UCSD-AML1 (cell line): ENCODE measurements at regions not wholly inside any gene's neighbourhood (a gene's known extent, or its start where the extent isn't known, plus 50 kb on each side); places are given as distances from the start of the nearest gene placed in this dataset.

ENCODE experiments used
- DNase-seq: peaks from one replicate; lab custom pipeline; 2025; ENCODE audit not compliant: unreplicated experiment; lab: John Stamatoyannopoulos, UW

- DNase-seq, result no peak
Measured at GRCh38 chr2:138962686-138963085, 182.5 kb upstream of the NXPH2 start.

- no peak for DNase-seq
Measured at GRCh38 chr2:138960191-138960590, 180.0 kb upstream of the NXPH2 start.

DNA sequence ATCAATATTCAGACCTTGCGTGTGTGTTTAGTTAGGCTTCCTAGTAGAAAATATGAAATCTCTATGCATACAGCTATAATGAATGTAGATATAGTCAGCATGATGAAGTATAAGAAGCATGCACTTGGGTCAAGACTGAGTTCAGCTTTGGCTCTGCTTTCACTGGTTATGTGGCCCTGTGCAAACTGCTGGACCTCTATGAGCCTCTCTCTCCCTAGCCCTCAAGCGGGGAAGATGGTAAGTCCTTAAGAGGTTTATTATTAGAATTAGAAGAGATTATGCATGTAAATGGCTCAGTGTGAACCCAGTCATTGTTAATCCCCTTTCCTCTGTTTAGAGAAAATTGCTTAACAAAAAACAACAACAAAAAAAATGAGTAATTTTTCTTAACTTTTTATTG lies 178.8 kb upstream of the NXPH2 start:
- no peak for DNase-seq

- DNase-seq, result no peak
Measured at GRCh38 chr2:138956116-138956515, 175.9 kb upstream of the NXPH2 start.

- DNase-seq, result no peak
Measured at GRCh38 chr2:138950486-138950885, 170.3 kb upstream of the NXPH2 start.

DNA sequence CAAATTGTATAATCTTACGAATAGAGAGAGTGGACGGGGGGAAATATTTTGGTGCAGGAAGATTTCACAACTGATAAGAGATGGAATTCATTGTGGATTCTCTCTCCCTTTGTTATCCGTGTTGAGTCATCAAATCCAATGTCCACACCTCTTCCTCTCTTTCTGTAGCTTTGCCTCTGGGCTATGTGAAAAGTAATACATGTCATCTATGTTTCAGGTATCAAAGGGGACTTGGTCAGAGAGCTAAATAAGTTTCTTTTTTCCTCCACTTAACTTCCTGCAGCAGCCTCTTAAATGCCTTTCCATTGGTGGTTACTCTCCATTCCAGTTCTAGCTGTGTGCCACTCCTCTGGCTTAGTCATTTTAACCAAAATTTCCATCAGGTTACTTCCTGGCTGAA lies 169.3 kb upstream of the NXPH2 start:
- no peak for DNase-seq

GRCh38 chr2:138948070-138948539 lies 167.9 kb upstream of the NXPH2 start:
- no peak for DNase-seq

DNA sequence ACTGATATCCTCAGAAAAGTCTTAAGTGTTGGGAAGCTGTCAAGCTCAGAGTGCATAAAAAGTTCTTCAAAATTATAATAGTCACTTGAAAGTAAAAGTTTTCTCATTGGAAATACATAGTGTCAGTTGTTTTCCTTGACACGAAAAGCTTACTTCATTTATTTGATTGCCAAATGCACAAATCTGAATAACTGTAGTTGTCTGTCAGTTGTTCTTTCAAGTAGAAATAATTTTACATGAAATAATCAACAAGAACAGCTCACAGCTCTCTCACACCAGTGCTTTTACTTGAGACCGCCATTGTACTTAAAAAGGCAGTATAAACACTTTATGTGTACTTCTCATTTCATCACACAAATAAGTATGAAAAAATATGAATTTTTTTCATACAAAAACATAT lies 163.3 kb upstream of the NXPH2 start:
- no peak for DNase-seq

DNA sequence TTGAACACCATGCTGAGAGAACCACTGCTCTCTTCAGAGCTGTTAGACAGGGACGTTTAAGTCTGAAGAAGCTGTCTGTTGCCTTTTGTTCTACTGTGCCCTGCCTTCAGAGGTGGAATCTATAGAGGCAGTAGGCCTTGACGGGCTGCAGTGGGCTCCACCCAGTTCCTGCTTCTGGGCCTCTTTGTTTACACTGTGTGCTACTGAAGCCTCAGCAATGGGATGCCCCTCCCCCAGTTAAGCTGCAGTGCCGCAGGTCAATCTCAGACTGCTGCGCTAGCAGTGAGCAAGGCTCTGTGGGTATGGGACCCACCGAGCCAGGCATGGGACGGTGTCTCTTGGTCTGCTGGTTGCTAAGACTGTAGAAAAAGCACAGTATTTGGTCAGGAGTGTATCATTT lies 162.3 kb upstream of the NXPH2 start:
- no peak for DNase-seq

DNA sequence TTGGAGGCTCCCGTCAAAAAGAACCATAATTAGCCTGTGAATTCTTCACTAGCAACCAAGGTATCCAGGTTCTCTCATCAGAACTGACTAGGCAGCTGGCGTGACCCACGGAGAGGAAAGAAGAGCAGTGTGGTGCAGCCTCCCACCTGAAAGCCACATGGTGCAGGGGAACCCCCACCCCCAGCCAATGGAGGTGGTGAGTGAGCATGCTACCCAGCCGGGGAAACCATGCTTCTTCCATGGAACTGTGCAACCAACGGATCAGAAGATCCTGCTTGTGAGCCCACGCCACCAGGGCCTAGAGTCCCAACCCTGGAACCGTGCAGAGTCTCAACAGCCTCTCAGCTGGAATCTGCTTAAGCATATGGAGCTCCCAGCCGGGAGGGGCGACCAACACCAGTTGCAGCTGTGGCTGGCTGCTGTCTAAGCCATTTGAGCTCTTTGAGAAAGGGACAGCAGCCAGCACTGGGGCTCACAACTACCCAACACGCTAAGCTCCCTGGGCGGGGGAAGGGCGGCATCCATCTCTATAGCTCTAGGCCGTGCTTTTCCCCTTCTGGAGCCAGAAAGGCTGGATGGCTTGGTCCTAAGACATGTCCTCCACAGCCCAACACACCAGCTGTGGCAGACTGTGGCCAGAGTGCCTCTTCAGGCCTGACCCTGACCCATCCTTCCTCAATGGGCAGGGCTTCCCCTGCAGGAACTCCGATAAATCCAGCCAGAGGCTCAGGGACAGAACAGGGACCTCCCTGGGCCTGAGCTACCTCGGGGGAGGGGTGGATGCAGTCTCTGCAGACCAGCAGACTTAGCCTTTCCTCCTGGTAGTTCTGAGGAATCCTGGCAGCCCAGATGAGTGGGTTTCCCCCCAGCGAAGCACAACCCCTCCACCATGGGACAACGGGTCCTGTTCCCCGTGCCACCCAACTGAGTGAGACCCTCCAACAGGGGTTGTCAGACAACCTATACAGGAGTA lies 151.4 kb upstream of the NXPH2 start:
- no peak for DNase-seq

GRCh38 chr2:138930571-138930970 lies 150.4 kb upstream of the NXPH2 start:
- no peak for DNase-seq

DNA sequence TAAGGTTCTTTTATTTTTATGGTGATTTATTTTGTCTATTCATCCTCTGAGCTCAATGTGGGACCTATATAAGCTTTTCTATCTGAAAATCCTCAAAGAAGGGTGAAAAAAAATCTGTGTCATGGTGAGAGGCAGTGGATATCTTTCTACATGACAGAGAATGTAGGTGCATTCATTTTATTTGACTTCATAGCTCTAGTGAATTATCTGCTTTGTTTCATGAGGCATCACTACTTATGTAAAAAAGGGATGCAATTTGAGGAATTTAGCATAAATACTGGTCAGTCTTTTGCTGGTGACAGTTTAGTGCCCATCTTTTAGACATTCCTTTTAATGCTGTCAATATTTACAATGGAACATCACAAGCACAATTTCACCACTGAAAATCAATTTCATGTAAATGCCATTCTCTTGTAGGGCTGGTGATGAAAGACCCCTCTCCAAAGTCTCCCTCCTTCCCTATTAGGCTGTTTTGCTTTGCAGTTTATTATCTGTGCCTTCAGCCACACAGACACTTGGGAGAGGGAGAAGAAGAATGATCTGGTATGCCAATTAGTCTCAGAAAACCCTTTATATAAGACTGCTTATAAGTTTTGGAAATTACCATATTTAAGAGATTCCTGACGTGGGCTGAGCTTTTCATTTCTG lies 148.3 kb upstream of the NXPH2 start:
- DNase-seq, result no peak

DNA sequence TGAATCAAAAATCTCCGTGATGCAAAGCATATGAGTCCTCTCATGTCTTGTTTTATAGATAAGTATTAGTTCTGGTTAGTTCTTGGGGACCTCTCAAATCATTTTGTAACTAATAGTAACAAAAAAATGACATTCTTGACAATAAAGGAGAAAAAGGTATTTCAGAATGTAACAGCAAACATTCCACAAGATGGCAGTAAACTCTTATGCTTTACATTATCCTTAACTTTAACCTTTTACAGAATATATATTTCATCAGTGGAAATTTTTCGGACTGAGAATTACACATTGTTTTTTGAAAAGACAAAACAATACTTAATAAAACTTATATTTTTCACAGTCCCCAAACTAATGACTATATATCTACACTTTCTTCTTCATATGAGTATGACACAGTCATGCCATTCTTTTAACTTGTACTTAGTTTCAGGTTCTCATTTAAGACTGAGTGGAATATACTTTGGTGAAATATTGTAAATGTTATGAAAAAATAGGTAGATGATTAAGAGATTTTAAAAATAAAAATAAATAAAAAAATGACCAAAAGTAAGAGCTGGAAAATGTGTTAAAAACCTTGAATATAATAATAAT lies 142.9 kb upstream of the NXPH2 start:
- DNase-seq, result no peak

GRCh38 chr2:138919120-138919747 lies 139.0 kb upstream of the NXPH2 start:
- no peak for DNase-seq

DNA sequence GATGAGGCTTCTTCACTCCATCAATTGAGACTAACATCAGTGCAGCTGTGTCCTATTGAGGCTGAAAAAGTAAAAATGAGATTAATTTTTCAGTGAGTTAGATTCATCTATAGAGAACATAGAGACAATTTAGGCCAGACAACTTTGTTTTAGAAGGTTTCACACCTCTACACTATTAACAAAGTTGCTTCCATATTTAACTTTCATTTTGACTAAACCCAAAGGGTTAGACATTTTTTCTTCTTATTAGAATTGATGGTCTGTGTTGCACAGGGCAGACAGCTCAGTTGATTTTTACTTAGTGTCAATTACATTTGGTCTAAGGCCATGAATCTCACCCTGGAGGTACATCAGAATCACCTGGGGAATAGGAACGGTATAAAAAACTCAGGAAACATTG lies 130.2 kb upstream of the NXPH2 start:
- DNase-seq, result no peak

DNA sequence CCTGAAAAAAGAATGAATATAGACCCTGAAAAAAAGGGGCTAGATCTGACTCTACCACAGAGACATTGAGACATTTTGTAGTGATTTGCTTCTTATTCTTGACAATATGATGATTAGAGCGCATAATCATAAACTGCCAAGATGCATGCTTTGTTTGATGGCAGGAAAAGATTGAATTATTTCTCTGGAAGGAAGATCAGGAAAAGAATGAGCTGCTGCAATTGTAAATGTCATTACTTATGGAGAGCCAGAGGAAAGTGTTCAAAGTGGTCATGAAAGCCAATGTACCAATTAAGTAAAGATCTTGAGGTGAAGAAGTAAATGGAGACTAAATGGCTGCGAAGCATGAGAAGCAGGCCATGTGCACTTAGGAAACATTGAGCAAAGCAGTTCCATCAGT lies 126.4 kb upstream of the NXPH2 start:
- DNase-seq, result no peak

- no peak for DNase-seq
Measured at GRCh38 chr2:138902239-138902871, 122.2 kb upstream of the NXPH2 start.

- DNase-seq, result no peak
Measured at GRCh38 chr2:138901530-138901929, 121.3 kb upstream of the NXPH2 start.

DNA sequence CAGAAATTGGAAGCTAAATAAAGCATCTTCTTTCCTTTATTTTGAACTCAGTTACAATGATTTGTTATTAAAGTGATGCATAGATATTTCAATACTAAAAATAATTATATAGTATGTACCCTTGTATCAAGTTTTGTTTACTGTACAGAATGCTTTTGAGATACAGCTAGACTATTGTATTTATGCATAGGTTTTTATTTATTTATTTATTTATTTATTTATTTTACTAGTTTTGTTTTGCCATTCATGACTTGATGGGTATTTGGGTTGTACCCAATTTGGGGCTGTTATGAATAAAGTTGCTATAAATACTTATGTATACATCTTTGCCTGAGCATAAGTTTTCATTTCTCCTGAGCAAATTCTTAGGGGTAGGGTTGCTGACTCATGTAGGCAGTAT lies 118.7 kb upstream of the NXPH2 start:
- no peak for DNase-seq

DNA sequence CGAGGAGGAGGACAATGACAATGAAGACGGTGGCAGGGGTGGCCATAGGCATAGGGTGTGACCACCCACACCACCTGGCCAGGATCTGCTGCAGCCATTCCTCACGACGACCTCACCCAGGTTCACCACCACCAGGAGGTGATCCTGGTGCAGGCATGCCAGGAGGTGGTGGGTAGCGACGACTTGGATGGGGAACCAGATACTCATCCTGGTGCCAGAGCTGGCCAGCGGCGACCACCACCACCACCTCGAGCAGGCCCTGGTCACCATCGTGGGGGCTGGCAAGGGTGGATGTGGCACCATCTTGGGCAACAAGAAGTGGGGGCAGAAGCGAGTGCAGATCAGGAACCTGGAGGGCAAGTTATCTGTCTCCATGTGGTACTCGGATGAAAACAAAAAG lies 117.1 kb upstream of the NXPH2 start:
- DNase-seq, result no peak

- no peak for DNase-seq
Measured at GRCh38 chr2:138893746-138894145, 113.6 kb upstream of the NXPH2 start.
